ENCODE measurements at regions not wholly inside any gene's neighbourhood (a gene's known extent, or its start where the extent isn't known, plus 50 kb on each side); places are given as distances from the start of the nearest gene placed in this dataset.

GRCh38 chr6:116994447-116994846, 117.4 kb downstream of the RFX6 start:
- POLR2A ChIA-PET: no interaction called here
- TF ChIP-seq ZBTB44 (tag by site-specific recombination; IDR thresholded peaks at IDR 0.05): no peak
- no peak for TF ChIP-seq ZNF133 (tag by site-specific recombination; IDR thresholded peaks at IDR 0.05)
- TF ChIP-seq AEBP2 (tag by site-specific recombination; IDR thresholded peaks at IDR 0.05; ENCODE audit: borderline replicate concordance): no peak
- TF ChIP-seq ZNF529 (tag by site-specific recombination; IDR thresholded peaks at IDR 0.05; ENCODE audit: insufficient replicate concordance): no peak
- no peak for TF ChIP-seq ZNF707 (tag by site-specific recombination; IDR thresholded peaks at IDR 0.05)
- TF ChIP-seq BCL6B (tag by site-specific recombination; IDR thresholded peaks at IDR 0.05): no peak
- Histone ChIP-seq H3K27ac (ENCODE audit: extremely low read depth, low read depth, low read length) (no peak overlapping the region), H3K9me3 (ENCODE audit: control insufficient read depth, insufficient read depth, low read depth, low read length) (no peaks in the 10 kb centered on the region), H3K4me3 (ENCODE audit: low read depth, low read length) (no peak overlapping the region), H3K4me1 (ENCODE audit: control insufficient read depth, insufficient read depth, low read length) (no peaks in the 10 kb centered on the region), H3K36me3 (ENCODE audit: control insufficient read depth in 2 of 2, insufficient read depth in 1 of 2, low read length in 2 of 2) (no peaks in the 10 kb centered on the region)
- CTCF ChIA-PET: interaction anchor here (1.0 to 1.3 kb wide), 2 partner anchors 22 to 26 kb away, joined by 3 to 7 read pairs; no protein-coding TSS in a partner anchor

GRCh38 chr6:116996842-116997241, 119.8 kb downstream of the RFX6 start:
- no peak overlapping the region for H3K4me3 ChIP-seq (ENCODE audit: low read depth, low read length)
- ChIA-PET POLR2A (no interaction called here), CTCF (interaction anchor here (0.6 kb wide), 1 partner anchor 132 kb away, joined by 3 read pairs; no protein-coding TSS in a partner anchor)
- H3K4me1 ChIP-seq (ENCODE audit: control insufficient read depth, insufficient read depth, low read length): no peaks in the 10 kb centered on the region
- H3K36me3 ChIP-seq (ENCODE audit: control insufficient read depth in 2 of 2, insufficient read depth in 1 of 2, low read length in 2 of 2): no peaks in the 10 kb centered on the region
- TF ChIP-seq ZNF221 (tag by site-specific recombination; IDR thresholded peaks at IDR 0.05; ENCODE audit: borderline replicate concordance) (no peak), ZBTB26 (tag by site-specific recombination; optimal IDR thresholded peaks at IDR 0.05) (no peak), ZNF843 (tag by site-specific recombination; IDR thresholded peaks at IDR 0.05) (no peak), ZFHX2 (tag by site-specific recombination; conservative IDR thresholded peaks at IDR 0.05) (no peak), ZBTB48 (tag by site-specific recombination; IDR thresholded peaks at IDR 0.05) (no peak), ZBTB1 (tag by site-specific recombination; IDR thresholded peaks at IDR 0.05) (no peak), KLF16 (tag by site-specific recombination; IDR thresholded peaks at IDR 0.05) (no peak), ZNF350 (tag by site-specific recombination; IDR thresholded peaks at IDR 0.05) (no peak), ZBTB8A (tag by site-specific recombination; IDR thresholded peaks at IDR 0.05) (no peak)
- H3K9me3 ChIP-seq (ENCODE audit: control insufficient read depth, insufficient read depth, low read depth, low read length): no peaks in the 10 kb centered on the region
- no peak overlapping the region for H3K27ac ChIP-seq (ENCODE audit: extremely low read depth, low read depth, low read length)

GRCh38 chr6:116997496-116997895, 120.5 kb downstream of the RFX6 start:
- ChIA-PET CTCF (interaction anchor here (0.6 kb wide), 2 partner anchors 131 to 350 kb away, joined by 3 read pairs; no protein-coding TSS in a partner anchor), POLR2A (no interaction called here)
- H3K9me3 ChIP-seq (ENCODE audit: control insufficient read depth, insufficient read depth, low read depth, low read length): no peaks in the 10 kb centered on the region
- H3K4me3 ChIP-seq (ENCODE audit: low read depth, low read length): no peak overlapping the region
- H3K4me1 ChIP-seq (ENCODE audit: control insufficient read depth, insufficient read depth, low read length): no peaks in the 10 kb centered on the region
- TF ChIP-seq IKZF3 (tag by site-specific recombination; IDR thresholded peaks at IDR 0.05): no peak
- TF ChIP-seq ZNF335 (tag by site-specific recombination; conservative IDR thresholded peaks at IDR 0.05): no peak
- TF ChIP-seq ZNF26 (tag by site-specific recombination; IDR thresholded peaks at IDR 0.05): no peak
- no peak for TF ChIP-seq KLF17 (tag by site-specific recombination; IDR thresholded peaks at IDR 0.05)
- no peak overlapping the region for H3K27ac ChIP-seq (ENCODE audit: extremely low read depth, low read depth, low read length)
- H3K36me3 ChIP-seq (ENCODE audit: control insufficient read depth in 2 of 2, insufficient read depth in 1 of 2, low read length in 2 of 2): no peaks in the 10 kb centered on the region
